ENCODE measurements at regions not wholly inside any gene's neighbourhood (a gene's known extent, or its start where the extent isn't known, plus 50 kb on each side); places are given as distances from the start of the nearest gene placed in this dataset.
"Not testable (repeated sequence)": the region's sequence is repeated elsewhere in the genome, so short reads cannot be mapped to it uniquely, and the experiment has no call there.

- no peak for DNase-seq
These were observed 72.5 kb upstream of the MORC3 start for GRCh38 chr21:36247316-36248010.

GRCh38 chr21:36249576-36250422, 70.2 kb upstream of the MORC3 start:
- DNase-seq: no peak

- no peak for DNase-seq
These were observed 69.4 kb upstream of the MORC3 start for GRCh38 chr21:36250423-36251075.

- no peak for DNase-seq
These were observed 65.7 kb upstream of the MORC3 start for GRCh38 chr21:36254106-36254941.

GRCh38 chr21:36255663-36256062, 64.3 kb upstream of the MORC3 start:
- no peak for DNase-seq

GRCh38 chr21:36257657-36258056, 62.3 kb upstream of the MORC3 start:
- DNase-seq: no peak

- peak in 1 of 2 experiments; percentile 6 for DNase-seq
These were observed 59.8 kb upstream of the MORC3 start for GRCh38 chr21:36260030-36260787.

- DNase-seq: no peak
These were observed 59.2 kb upstream of the MORC3 start for GRCh38 chr21:36260802-36261201.

- DNase-seq: no peak
These were observed 58.5 kb upstream of the MORC3 start for GRCh38 chr21:36261459-36261858.

GRCh38 chr21:36263797-36264196, 56.2 kb upstream of the MORC3 start:
- no peak for DNase-seq

GRCh38 chr21:36265431-36265830, 54.6 kb upstream of the MORC3 start:
- DNase-seq: no peak

- DNase-seq: not testable (repeated sequence)
These were observed 52.2 kb upstream of the MORC3 start for GRCh38 chr21:36267828-36268227.

GRCh38 chr21:36268264-36268663, 51.7 kb upstream of the MORC3 start:
- DNase-seq: not testable (repeated sequence)

Data from stimulated activated CD4-positive, alpha-beta T cell treated with anti-CD3 and anti-CD28 coated beads, Interleukin-4, amount 100 ng/mL, for 4 hours (primary cell).